ENCODE measurements at regions not wholly inside any gene's neighbourhood (a gene's known extent, or its start where the extent isn't known, plus 50 kb on each side); places are given as distances from the start of the nearest gene placed in this dataset.

DNA sequence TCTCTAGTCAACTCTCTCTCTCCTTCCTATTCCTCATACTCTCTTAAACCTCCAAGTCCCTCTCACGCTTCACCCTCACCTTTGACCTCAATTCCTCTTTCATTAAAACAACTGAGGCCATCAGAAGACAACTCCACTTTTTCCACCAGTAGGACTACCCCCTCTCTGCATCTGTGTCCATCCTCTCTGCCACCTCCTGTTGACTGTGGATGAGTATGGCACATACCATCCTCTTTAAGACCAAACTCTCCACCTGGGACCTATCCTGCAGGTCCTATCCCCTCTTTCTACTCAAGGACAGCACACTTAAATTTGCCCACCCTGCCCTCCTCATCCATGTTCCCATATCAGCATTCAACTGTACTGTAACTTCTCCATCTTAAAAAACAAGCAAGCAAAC is 89.2 kb downstream of the FOXD1 start:
- no peak overlapping the region for H3K9ac ChIP-seq (replicated peaks; ENCODE audit: extremely low read depth, insufficient read depth, low read length)
- no peaks in the 10 kb centered on the region for H3K36me3 ChIP-seq (ENCODE audit: control insufficient read depth in 2 of 2, extremely low read depth in 1 of 2, insufficient read depth in 2 of 2, low read length in 2 of 2)
- no TSS peak for BruUV-seq (replicated peaks)
- no peaks in the 10 kb centered on the region for H4K20me1 ChIP-seq (replicated peaks; ENCODE audit: control insufficient read depth, extremely low read depth, insufficient read depth, low read length)
- H2AFZ ChIP-seq (ENCODE audit: low read depth, low read length), result no peak overlapping the region
- peaks cover 36 to 50% of the 10 kb centered on the region in 2 experiments for H3K27me3 ChIP-seq (ENCODE audit: control insufficient read depth in 2 of 2, insufficient read depth in 2 of 2, low read length in 2 of 2)
- DNase-seq (ENCODE audit: low read depth, low spot score), result no peak
- TF ChIP-seq JUN (IDR thresholded peaks at IDR 0.05; ENCODE audit: borderline replicate concordance, insufficient read depth, insufficient read length, low read depth) (no peak), EZH2 (IDR thresholded peaks at IDR 0.05; ENCODE audit: borderline replicate concordance, low read depth, low read length, severe bottlenecking) (no peak), MAX (IDR thresholded peaks at IDR 0.05; ENCODE audit: insufficient read depth, insufficient read length) (no peak), POLR2A (IDR thresholded peaks at IDR 0.05; ENCODE audit: low read depth, low read length) (no peak), GATA2 (IDR thresholded peaks at IDR 0.05; ENCODE audit: insufficient read depth, insufficient read length, low read depth, low read length) (no peak), POLR2AphosphoS5 (IDR thresholded peaks at IDR 0.05; ENCODE audit: insufficient read depth, low read depth, low read length) (no peak), CTCF (IDR thresholded peaks at IDR 0.05; ENCODE audit: extremely low read depth in 1 of 2, insufficient read depth in 1 of 2, low read depth in 1 of 2, low read length in 2 of 2) (no peak), FOS (IDR thresholded peaks at IDR 0.05; ENCODE audit: borderline replicate concordance, insufficient read depth, low read length) (no peak), MYC (IDR thresholded peaks at IDR 0.05; ENCODE audit: low read depth, low read length) (no peak)
- no peak overlapping the region for H3K27ac ChIP-seq (ENCODE audit: insufficient read depth, low read depth, low read length)
- ChIA-PET CTCF (no interaction called here), POLR2A (no interaction called here)
- H3K4me2 ChIP-seq (ENCODE audit: insufficient read depth, low read length), result no peak overlapping the region
- no peaks in the 10 kb centered on the region for H3K9me3 ChIP-seq (replicated peaks; ENCODE audit: control insufficient read depth, insufficient read depth, low read length)
- no peaks in the 10 kb centered on the region for H3K4me1 ChIP-seq (ENCODE audit: control insufficient read depth, extremely low read depth, insufficient read depth, low read length)
- H3K79me2 ChIP-seq (ENCODE audit: control insufficient read depth, insufficient read depth, low read length), result no peaks in the 10 kb centered on the region
- intact Hi-C loops (cut with micrococcal nuclease) (no loop called here), dilution Hi-C loops (cut with MboI; ENCODE audit: extremely low pct_ligation_motif_present, low sequenced_read_pairs) (no loop called here)
- no peaks in the 10 kb centered on the region for H3K9me1 ChIP-seq (replicated peaks; ENCODE audit: control insufficient read depth, extremely low read depth, insufficient read depth, low read length)
- no peak for FAIRE-seq
- H3K4me3 ChIP-seq (replicated peaks in 1 of 3; ENCODE audit: insufficient read depth in 1 of 3, low read depth in 1 of 3, low read length in 3 of 3), result no peak overlapping the region
